OCI-LY7 (cell line): ENCODE measurements at regions not wholly inside any gene's neighbourhood (a gene's known extent, or its start where the extent isn't known, plus 50 kb on each side); places are given as distances from the start of the nearest gene placed in this dataset.

Experiments
- BruUV-seq: library from RNA; stranded (reverse); fragments of 400-500 nt; replicated peaks from 2 replicates; lab custom pipeline; 2021; lab: Mats Ljungman, UMichigan
- CTCF ChIA-PET: fragments of 300-600 bp; sonication (Branson Sonifier 250); formaldehyde crosslinking; loops from one replicate; lab custom pipeline; 2022; ENCODE audit warnings: antibody characterized with exemption; ENCODE audit not compliant: unreplicated experiment; lab: Charles Lee
- POLR2A ChIA-PET: fragments of 300-600 bp; sonication (Branson Sonifier 250); formaldehyde crosslinking; loops from one replicate; lab custom pipeline; 2022; ENCODE audit warnings: antibody characterized with exemption; lab: Charles Lee
- DNase-seq: peaks from one replicate; pipeline ENCODE4 v3.0.0-alpha.2; 2015; ENCODE audit warnings: low spot score
- H2AFZ ChIP-seq: fragments of 200-600 bp; sonication (generic), shearing (Covaris generic); 2 replicates; pipeline ENCODE4 v1.6.1; 2014; ENCODE audit warnings: mild to moderate bottlenecking, antibody characterized with exemption, low read length, moderate library complexity
- H3K27ac ChIP-seq: fragments of 200-600 bp; sonication (generic); 2 replicates; pipeline ENCODE4 v1.5.1; 2014; ENCODE audit warnings: mixed run types, low read depth, mild to moderate bottlenecking, moderate library complexity, low read length, inconsistent platforms; ENCODE audit not compliant: poor library complexity, severe bottlenecking
- H3K36me3 ChIP-seq: fragments of 200-600 bp; sonication (generic); 2 replicates; pipeline ENCODE4 v1.6.1; 2014; ENCODE audit warnings: mild to moderate bottlenecking, antibody characterized with exemption, low read length, moderate library complexity, mixed read lengths; ENCODE audit not compliant: insufficient read depth
- H3K4me1 ChIP-seq: fragments of 200-600 bp; sonication (generic); 2 replicates; pipeline ENCODE4 v1.5.1; 2014; ENCODE audit warnings: mild to moderate bottlenecking, low read length; ENCODE audit not compliant: insufficient read depth, poor library complexity, severe bottlenecking
- H3K4me2 ChIP-seq: fragments of 200-600 bp; sonication (generic); 2 replicates; pipeline ENCODE4 v1.6.1; 2014; ENCODE audit warnings: mild to moderate bottlenecking, low read length
- H3K4me3 ChIP-seq: fragments of 200-600 bp; sonication (generic); 2 replicates; pipeline ENCODE4 v1.5.1; 2014; ENCODE audit warnings: mild to moderate bottlenecking, low read depth, low read length; ENCODE audit not compliant: poor library complexity, severe bottlenecking
- H3K79me2 ChIP-seq: fragments of 200-600 bp; sonication (generic); 2 replicates; pipeline ENCODE4 v1.6.1; 2016; ENCODE audit warnings: low read depth, mild to moderate bottlenecking, low read length, moderate library complexity, mixed read lengths; ENCODE audit not compliant: insufficient read depth
- H3K9me2 ChIP-seq: fragments of 200-600 bp; sonication (generic); 2 replicates; pipeline ENCODE4 v1.6.1; 2016; ENCODE audit warnings: mild to moderate bottlenecking, low read length, mixed read lengths; ENCODE audit not compliant: insufficient read depth
- H3K9me3 ChIP-seq: fragments of 200-600 bp; sonication (generic); 2 replicates; pipeline ENCODE4 v1.6.1; 2014; ENCODE audit warnings: mild to moderate bottlenecking, mixed run types, low read length, mixed read lengths
- H4K20me1 ChIP-seq: fragments of 200-600 bp; sonication (generic); 2 replicates; pipeline ENCODE4 v1.6.1; 2014; ENCODE audit warnings: mild to moderate bottlenecking, antibody characterized with exemption, low read length, moderate library complexity, mixed read lengths; ENCODE audit not compliant: insufficient read depth
- EZH2phosphoT487 ChIP-seq: fragments of 200-600 bp; sonication (generic); IDR thresholded peaks from 2 replicates; pipeline ENCODE4 v1.6.1; 2018; ENCODE audit warnings: low read depth, borderline replicate concordance, mild to moderate bottlenecking, mixed run types, antibody characterized with exemption, low read length, moderate library complexity, mixed read lengths
- intact Hi-C: fragments of 100-400 bp; cut with micrococcal nuclease; formaldehyde crosslinking; loops from one replicate; pipeline ENCODE4 v1.10.0; 2022; ENCODE audit not compliant: unreplicated experiment
- TF ChIP-seq, protein P1 (sequence below): fragments of 200-600 bp; sonication (generic); conservative IDR thresholded peaks from 2 replicates; pipeline ENCODE4 v1.5.1; 2014; ENCODE audit warnings: mild to moderate bottlenecking, antibody characterized with exemption, low read length, moderate library complexity, mixed read lengths

DNA sequence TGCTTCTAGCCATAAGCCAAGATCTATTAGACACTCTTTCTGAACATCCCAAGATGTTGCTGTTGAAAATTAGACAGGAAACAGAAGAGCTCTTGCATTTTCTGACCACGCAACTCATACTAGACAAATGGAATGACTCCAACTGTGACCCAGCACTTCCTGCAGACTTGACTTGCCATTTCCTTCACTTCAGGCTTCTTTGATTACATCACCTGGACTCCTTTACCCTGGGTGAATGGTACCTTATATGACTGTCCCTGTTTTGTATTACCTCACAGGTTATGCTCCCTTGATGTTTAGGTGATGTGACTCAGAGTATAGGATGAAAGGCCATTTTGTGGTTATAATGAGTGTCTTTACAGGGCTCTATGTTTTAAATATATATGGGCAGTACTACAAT, 236.1 kb downstream of the BMP2 start:
- no peaks in the 10 kb centered on the region for H4K20me1 ChIP-seq
- H3K9me3 ChIP-seq = no peaks in the 10 kb centered on the region
- H3K4me2 ChIP-seq = no peak overlapping the region
- no peak overlapping the region for H2AFZ ChIP-seq
- POLR2A ChIA-PET = no interaction called here
- H3K79me2 ChIP-seq = no peaks in the 10 kb centered on the region
- no peak for TF ChIP-seq EZH2phosphoT487
- TF ChIP-seq, protein P1, sequence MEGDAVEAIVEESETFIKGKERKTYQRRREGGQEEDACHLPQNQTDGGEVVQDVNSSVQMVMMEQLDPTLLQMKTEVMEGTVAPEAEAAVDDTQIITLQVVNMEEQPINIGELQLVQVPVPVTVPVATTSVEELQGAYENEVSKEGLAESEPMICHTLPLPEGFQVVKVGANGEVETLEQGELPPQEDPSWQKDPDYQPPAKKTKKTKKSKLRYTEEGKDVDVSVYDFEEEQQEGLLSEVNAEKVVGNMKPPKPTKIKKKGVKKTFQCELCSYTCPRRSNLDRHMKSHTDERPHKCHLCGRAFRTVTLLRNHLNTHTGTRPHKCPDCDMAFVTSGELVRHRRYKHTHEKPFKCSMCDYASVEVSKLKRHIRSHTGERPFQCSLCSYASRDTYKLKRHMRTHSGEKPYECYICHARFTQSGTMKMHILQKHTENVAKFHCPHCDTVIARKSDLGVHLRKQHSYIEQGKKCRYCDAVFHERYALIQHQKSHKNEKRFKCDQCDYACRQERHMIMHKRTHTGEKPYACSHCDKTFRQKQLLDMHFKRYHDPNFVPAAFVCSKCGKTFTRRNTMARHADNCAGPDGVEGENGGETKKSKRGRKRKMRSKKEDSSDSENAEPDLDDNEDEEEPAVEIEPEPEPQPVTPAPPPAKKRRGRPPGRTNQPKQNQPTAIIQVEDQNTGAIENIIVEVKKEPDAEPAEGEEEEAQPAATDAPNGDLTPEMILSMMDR = no peak
- H3K27ac ChIP-seq = no peak overlapping the region
- H3K9me2 ChIP-seq = no peaks in the 10 kb centered on the region
- H3K4me1 ChIP-seq = no peaks in the 10 kb centered on the region
- H3K4me3 ChIP-seq = no peak overlapping the region
- BruUV-seq = no TSS peak
- no peaks in the 10 kb centered on the region for H3K36me3 ChIP-seq
- DNase-seq = no peak
- CTCF ChIA-PET = no interaction called here
- intact Hi-C loops = no loop called here

DNA sequence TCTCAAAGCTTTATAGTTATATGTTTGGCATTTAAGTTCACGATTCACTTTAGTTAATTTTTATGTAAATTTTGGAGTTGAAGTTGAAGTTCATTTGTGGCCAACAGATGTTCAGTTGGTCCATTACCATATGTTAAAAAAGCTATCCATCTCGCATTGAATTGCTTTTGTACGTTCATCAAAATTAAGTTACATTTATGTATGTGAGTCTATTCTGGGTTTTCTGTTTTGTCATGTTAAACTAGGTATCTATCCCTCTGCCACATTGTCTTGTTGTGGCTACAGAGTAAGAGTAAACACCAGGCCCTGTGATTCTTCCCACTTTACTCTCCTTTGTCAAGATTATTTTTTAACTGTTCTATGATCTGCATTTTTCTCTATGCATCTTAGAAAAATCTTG, 237.3 kb downstream of the BMP2 start:
- BruUV-seq = no TSS peak

DNA sequence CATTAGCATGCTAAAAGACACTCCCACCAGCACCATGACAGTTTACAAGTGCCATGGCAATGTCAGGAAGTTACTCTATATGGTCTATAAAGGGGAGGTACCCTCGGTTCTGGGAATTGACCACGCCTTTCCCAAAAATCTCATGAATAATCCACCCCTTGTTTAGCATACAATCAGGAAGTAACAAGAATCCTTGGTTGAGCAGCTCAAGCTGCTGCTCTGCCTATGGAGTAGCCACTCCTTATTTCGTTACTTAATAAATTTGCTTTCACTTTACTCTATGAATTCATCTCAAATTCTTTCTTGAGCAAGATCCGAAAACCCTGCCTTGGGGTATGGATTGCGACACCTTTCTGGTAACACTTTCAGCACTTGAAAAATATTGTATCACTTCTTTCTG, 243.0 kb downstream of the BMP2 start:
- POLR2A ChIA-PET = no interaction called here
- Histone ChIP-seq H3K4me1 (no peaks in the 10 kb centered on the region), H4K20me1 (no peaks in the 10 kb centered on the region), H3K9me2 (no peaks in the 10 kb centered on the region), H3K9me3 (no peaks in the 10 kb centered on the region), H3K4me2 (no peak overlapping the region), H3K79me2 (no peaks in the 10 kb centered on the region), H2AFZ (no peak overlapping the region), H3K36me3 (no peaks in the 10 kb centered on the region), H3K27ac (no peak overlapping the region), H3K4me3 (no peak overlapping the region)
- TF ChIP-seq EZH2phosphoT487 = no peak
- no peak for DNase-seq
- no TSS peak for BruUV-seq
- CTCF ChIA-PET = no interaction called here
- intact Hi-C loops = no loop called here

More for the DNA sequence above, 237.3 kb downstream of the BMP2 start:
- TF ChIP-seq, protein P1 = no peak
- no peak for TF ChIP-seq EZH2phosphoT487
- Histone ChIP-seq H3K9me2 (no peaks in the 10 kb centered on the region), H4K20me1 (no peaks in the 10 kb centered on the region), H3K79me2 (no peaks in the 10 kb centered on the region), H3K36me3 (no peaks in the 10 kb centered on the region), H3K27ac (no peak overlapping the region), H3K9me3 (no peaks in the 10 kb centered on the region), H3K4me1 (no peaks in the 10 kb centered on the region), H3K4me3 (no peak overlapping the region), H3K4me2 (no peak overlapping the region), H2AFZ (no peak overlapping the region)
- no peak for DNase-seq
- ChIA-PET POLR2A (no interaction called here), CTCF (no interaction called here)
- intact Hi-C loops = no loop called here
